GM23338 (cell line): ENCODE measurements at regions not wholly inside any gene's neighbourhood (a gene's known extent, or its start where the extent isn't known, plus 50 kb on each side); places are given as distances from the start of the nearest gene placed in this dataset.

ENCODE experiments used
- ATAC-seq: fragments of 200-7000 bp; cut with Tn5 transposase; 3 replicates; pipeline ENCODE4 v1.9.1; 2020
- DNase-seq: peaks from one replicate; pipeline ENCODE4 v3.0.0-alpha.2; 2015; ENCODE audit warnings: low spot score
- H2AFZ ChIP-seq: fragments of 200-600 bp; sonication (generic); 2 replicates; pipeline ENCODE4 v1.8.0; 2016; ENCODE audit warnings: antibody characterized with exemption, mild to moderate bottlenecking, moderate library complexity
- H3F3A ChIP-seq: fragments of 200-600 bp; sonication (generic); replicated peaks from 2 replicates; pipeline ENCODE4 v1.8.0; 2017; ENCODE audit warnings: antibody characterized with exemption, mixed run types, low read depth
- H3K27ac ChIP-seq: fragments of 200-600 bp; sonication (generic); 2 replicates; pipeline ENCODE4 v1.6.1; 2016; ENCODE audit warnings: low read depth
- H3K27me3 ChIP-seq: fragments of 200-600 bp; sonication (generic); 2 replicates; pipeline ENCODE4 v1.8.0; 2016; ENCODE audit warnings: mild to moderate bottlenecking, mixed run types, moderate library complexity; ENCODE audit not compliant: insufficient read depth
- H3K36me3 ChIP-seq: fragments of 200-600 bp; sonication (generic); 2 replicates; pipeline ENCODE4 v1.8.0; 2016; ENCODE audit warnings: mild to moderate bottlenecking; ENCODE audit not compliant: insufficient read depth
- H3K4me1 ChIP-seq: fragments of 200-600 bp; sonication (generic); 2 replicates; pipeline ENCODE4 v1.8.0; 2016; ENCODE audit warnings: mild to moderate bottlenecking, moderate library complexity; ENCODE audit not compliant: insufficient read depth
- H3K4me2 ChIP-seq: fragments of 200-600 bp; sonication (generic); 2 replicates; pipeline ENCODE4 v1.7.1; 2017; ENCODE audit warnings: mixed run types
- H3K4me3 ChIP-seq: fragments of 200-600 bp; sonication (generic); 2 replicates; pipeline ENCODE4 v1.6.1; 2016; ENCODE audit warnings: mixed run types
- H3K79me2 ChIP-seq: fragments of 200-600 bp; sonication (generic); replicated peaks from 2 replicates; pipeline ENCODE4 v1.8.0; 2017; ENCODE audit warnings: mild to moderate bottlenecking; ENCODE audit not compliant: insufficient read depth
- H3K9me2 ChIP-seq: fragments of 200-600 bp; sonication (generic); 2 replicates; pipeline ENCODE4 v1.8.0; 2017; ENCODE audit not compliant: insufficient read depth
- H4K20me1 ChIP-seq: fragments of 200-600 bp; sonication (generic); replicated peaks from 2 replicates; pipeline ENCODE4 v1.8.0; 2017; ENCODE audit warnings: mild to moderate bottlenecking; ENCODE audit not compliant: insufficient read depth
- H3K27ac Mint-ChIP-seq: 2 replicates; pipeline ENCODE4 v1.8.0; 2020; ENCODE audit warnings: inconsistent platforms, mild to moderate bottlenecking, moderate library complexity, mixed read lengths
- H3K27me3 Mint-ChIP-seq: 3 replicates; pipeline ENCODE4 v1.8.0; 2022; ENCODE audit warnings: low read depth, mild to moderate bottlenecking, moderate library complexity, mixed read lengths, inconsistent platforms; ENCODE audit not compliant: insufficient read depth, poor library complexity
- H3K36me3 Mint-ChIP-seq: 3 replicates; pipeline ENCODE4 v1.8.0; 2021; ENCODE audit warnings: low read depth, mild to moderate bottlenecking, inconsistent platforms, moderate library complexity, mixed read lengths
- H3K4me1 Mint-ChIP-seq: 3 replicates; pipeline ENCODE4 v1.8.0; 2020; ENCODE audit warnings: mild to moderate bottlenecking, inconsistent platforms, mixed read lengths
- H3K4me3 Mint-ChIP-seq: 3 replicates; pipeline ENCODE4 v1.8.0; 2021; ENCODE audit warnings: moderate library complexity, mild to moderate bottlenecking, inconsistent platforms, mixed read lengths
- H3K9me3 Mint-ChIP-seq: 3 replicates; pipeline ENCODE4 v1.8.0; 2020; ENCODE audit warnings: moderate library complexity, mild to moderate bottlenecking, inconsistent platforms, mixed read lengths
- CREB1 ChIP-seq: fragments of 250-450 bp; sonication (Bioruptor Pico); IDR thresholded peaks from 2 replicates; pipeline ENCODE4 v1.5.0; 2020; ENCODE audit warnings: low read depth, mild to moderate bottlenecking, moderate library complexity
- CTCF ChIP-seq, 2 experiments: fragments of 200-600 bp in 1 of 2; sonication (generic) in 1 of 2; conservative IDR thresholded peaks; 2 replicates each; pipeline versions ENCODE4 v1.5.1 to v1.6.1; 2016 to 2017; ENCODE audit warnings: antibody characterized with exemption in 2 of 2, low read depth in 2 of 2, mild to moderate bottlenecking in 2 of 2, moderate library complexity in 1 of 2
- EZH2 ChIP-seq: fragments of 200-600 bp; sonication (generic); IDR thresholded peaks from one replicate; pipeline ENCODE4 v1.8.0; 2017; ENCODE audit warnings: antibody characterized with exemption, mild to moderate bottlenecking, low read depth; ENCODE audit not compliant: unreplicated experiment
- EZH2phosphoT487 ChIP-seq: fragments of 200-600 bp; sonication (generic); IDR thresholded peaks from one replicate; pipeline ENCODE4 v1.8.1; 2018; ENCODE audit warnings: antibody characterized with exemption; ENCODE audit not compliant: unreplicated experiment
- JUNB ChIP-seq: IDR thresholded peaks from one replicate; pipeline ENCODE4 v1.6.1; 2016; ENCODE audit warnings: antibody characterized with exemption; ENCODE audit not compliant: unreplicated experiment
- NANOG ChIP-seq: IDR thresholded peaks from 2 replicates; pipeline ENCODE4 v1.6.1; 2016; ENCODE audit warnings: antibody characterized with exemption, borderline replicate concordance
- POLR2AphosphoS5 ChIP-seq: IDR thresholded peaks from 2 replicates; pipeline ENCODE4 v1.6.1; 2016; ENCODE audit warnings: antibody characterized with exemption, low read depth
- REST ChIP-seq: IDR thresholded peaks from one replicate; pipeline ENCODE4 v1.6.1; 2018; ENCODE audit warnings: antibody characterized with exemption; ENCODE audit not compliant: unreplicated experiment
- STAT1 ChIP-seq: IDR thresholded peaks from one replicate; pipeline ENCODE4 v1.6.1; 2016; ENCODE audit warnings: antibody characterized with exemption; ENCODE audit not compliant: unreplicated experiment
- ZNF114 ChIP-seq: fragments of 250-450 bp; sonication (Bioruptor Pico); IDR thresholded peaks from 2 replicates; pipeline ENCODE4 v1.5.0; 2020; ENCODE audit warnings: mild to moderate bottlenecking, moderate library complexity
- ZNF331 ChIP-seq: fragments of 250-450 bp; sonication (Bioruptor Pico); IDR thresholded peaks from 2 replicates; pipeline ENCODE4 v1.5.0; 2020; ENCODE audit warnings: low read depth, mild to moderate bottlenecking, moderate library complexity
- ZNF462 ChIP-seq: fragments of 250-450 bp; sonication (Bioruptor Pico); IDR thresholded peaks from 2 replicates; pipeline ENCODE4 v1.5.0; 2020; ENCODE audit warnings: mild to moderate bottlenecking, moderate library complexity
- TF ChIP-seq, protein P1 (sequence below): IDR thresholded peaks from 2 replicates; pipeline ENCODE4 v1.6.1; 2016; ENCODE audit warnings: antibody characterized with exemption

- ATAC-seq = no peak
- Histone ChIP-seq H3K27ac (no peak overlapping the region), H3K27me3 (no peaks in the 10 kb centered on the region), H4K20me1 (no peaks in the 10 kb centered on the region), H2AFZ (no peak overlapping the region), H3F3A (no peaks in the 10 kb centered on the region), H3K36me3 (no peaks in the 10 kb centered on the region), H3K4me1 (no peaks in the 10 kb centered on the region), H3K4me2 (no peak overlapping the region), H3K79me2 (no peaks in the 10 kb centered on the region), H3K4me3 (no peak overlapping the region), H3K9me2 (no peaks in the 10 kb centered on the region)
- no peaks in the 10 kb centered on the region for H3K36me3 Mint-ChIP-seq
- H3K9me3 Mint-ChIP-seq = peaks cover 14% of the 10 kb centered on the region
- H3K4me1 Mint-ChIP-seq = no peaks in the 10 kb centered on the region
- no peak overlapping the region for H3K27ac Mint-ChIP-seq
- TF ChIP-seq, protein P1, sequence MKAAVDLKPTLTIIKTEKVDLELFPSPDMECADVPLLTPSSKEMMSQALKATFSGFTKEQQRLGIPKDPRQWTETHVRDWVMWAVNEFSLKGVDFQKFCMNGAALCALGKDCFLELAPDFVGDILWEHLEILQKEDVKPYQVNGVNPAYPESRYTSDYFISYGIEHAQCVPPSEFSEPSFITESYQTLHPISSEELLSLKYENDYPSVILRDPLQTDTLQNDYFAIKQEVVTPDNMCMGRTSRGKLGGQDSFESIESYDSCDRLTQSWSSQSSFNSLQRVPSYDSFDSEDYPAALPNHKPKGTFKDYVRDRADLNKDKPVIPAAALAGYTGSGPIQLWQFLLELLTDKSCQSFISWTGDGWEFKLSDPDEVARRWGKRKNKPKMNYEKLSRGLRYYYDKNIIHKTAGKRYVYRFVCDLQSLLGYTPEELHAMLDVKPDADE = no peak
- no peak for TF ChIP-seq REST
- TF ChIP-seq ZNF114 (CRISPR knock-in tag) = no peak
- TF ChIP-seq EZH2phosphoT487 = no peak
- TF ChIP-seq NANOG = no peak
- TF ChIP-seq ZNF462 = no peak
- no peak for TF ChIP-seq STAT1
- no peak for TF ChIP-seq EZH2
- no peak for TF ChIP-seq CTCF (conservative IDR thresholded peaks at IDR 0.05; ENCODE audit: low read depth in 2 of 2)
- TF ChIP-seq ZNF331 (CRISPR knock-in tag) = no peak
- TF ChIP-seq CREB1 (CRISPR knock-in tag) = no peak
- no peak for TF ChIP-seq POLR2AphosphoS5
- no peak for TF ChIP-seq JUNB
- H3K4me3 Mint-ChIP-seq = no peak overlapping the region
- no peak for DNase-seq
- peaks cover 5% of the 10 kb centered on the region for H3K27me3 Mint-ChIP-seq
Observed at GRCh38 chr4:108443585-108443984, 176.8 kb upstream of the RPL34 start.
